HEK293 (cell line): ENCODE measurements at regions not wholly inside any gene's neighbourhood (a gene's known extent, or its start where the extent isn't known, plus 50 kb on each side); places are given as distances from the start of the nearest gene placed in this dataset.

ENCODE experiments used
- CTCF ChIA-PET: fragments of 350-600 bp; formaldehyde crosslinking; extraction: SDS; loops from one replicate; lab custom pipeline; 2021; ENCODE audit warnings: antibody characterized with exemption; lab: Yijun Ruan, JAX
- POLR2A ChIA-PET: fragments of 300-600 bp; formaldehyde crosslinking; extraction: SDS; loops from one replicate; lab custom pipeline; 2020; ENCODE audit warnings: antibody characterized with exemption, inconsistent platforms; lab: Yijun Ruan, JAX
- H3K27ac ChIP-seq: fragments of 200-500 bp; sonication (Bioruptor generic); 2 replicates; pipeline ENCODE4 v1.5.1; 2014; ENCODE audit warnings: low read depth, low read length, control low read depth, inconsistent platforms; ENCODE audit errors: extremely low read depth
- H3K36me3 ChIP-seq, 2 experiments: fragments of 200-500 bp in 1 of 2; sonication (Bioruptor generic) in 1 of 2; 1 replicate in 1 of 2; 2 replicates in 1 of 2; pipeline ENCODE4 v1.5.1; 2014 to 2017; ENCODE audit warnings: inconsistent platforms in 2 of 2, low read length in 2 of 2; ENCODE audit not compliant: control insufficient read depth in 2 of 2, insufficient read depth in 1 of 2
- H3K4me1 ChIP-seq: fragments of 200-500 bp; sonication (Bioruptor generic); 2 replicates; pipeline ENCODE4 v1.5.1; 2014; ENCODE audit warnings: mild to moderate bottlenecking, low read length, inconsistent platforms; ENCODE audit not compliant: control insufficient read depth, insufficient read depth
- H3K4me3 ChIP-seq: 2 replicates; pipeline ENCODE4 v1.5.1; 2011; ENCODE audit warnings: low read depth, mild to moderate bottlenecking, control low read depth, low read length, moderate library complexity
- H3K9me3 ChIP-seq: fragments of 200-500 bp; sonication (Bioruptor generic); 2 replicates; pipeline ENCODE4 v1.5.1; 2014; ENCODE audit warnings: low read depth, low read length, inconsistent platforms; ENCODE audit not compliant: control insufficient read depth, insufficient read depth
- KLF16 ChIP-seq: fragments of 450-650 bp; formaldehyde crosslinking; IDR thresholded peaks from 2 replicates; pipeline ENCODE4 v1.5.1; 2017; ENCODE audit warnings: missing biosample characterization, missing genetic modification characterization
- MEIS1 ChIP-seq: sonication (generic); formaldehyde crosslinking; IDR thresholded peaks from 2 replicates; pipeline ENCODE4 v1.8.1; 2022; ENCODE audit warnings: missing genetic modification reagents, mild to moderate bottlenecking, borderline replicate concordance
- MYNN ChIP-seq: fragments of 450-650 bp; formaldehyde crosslinking; IDR thresholded peaks from 2 replicates; pipeline ENCODE4 v1.5.1; 2016; ENCODE audit warnings: missing biosample characterization, missing genetic modification characterization, borderline replicate concordance
- OSR2 ChIP-seq: fragments of 450-650 bp; formaldehyde crosslinking; IDR thresholded peaks from 2 replicates; pipeline ENCODE4 v1.5.1; 2016; ENCODE audit warnings: missing biosample characterization, missing genetic modification characterization
- PRDM6 ChIP-seq: fragments of 450-650 bp; formaldehyde crosslinking; IDR thresholded peaks from 2 replicates; pipeline ENCODE4 v1.5.1; 2017; ENCODE audit warnings: missing biosample characterization, missing genetic modification characterization
- REPIN1 ChIP-seq: fragments of 450-650 bp; formaldehyde crosslinking; IDR thresholded peaks from 2 replicates; pipeline ENCODE4 v1.5.1; 2017; ENCODE audit warnings: missing biosample characterization, missing genetic modification characterization, low read depth
- SCRT1 ChIP-seq: fragments of 450-650 bp; formaldehyde crosslinking; IDR thresholded peaks from 2 replicates; pipeline ENCODE4 v1.5.1; 2016; ENCODE audit warnings: missing biosample characterization, missing genetic modification characterization, borderline replicate concordance
- WT1 ChIP-seq: fragments of 450-650 bp; formaldehyde crosslinking; IDR thresholded peaks from 2 replicates; pipeline ENCODE4 v1.5.1; 2016; ENCODE audit warnings: missing biosample characterization, missing genetic modification characterization
- ZBTB1 ChIP-seq: fragments of 450-650 bp; formaldehyde crosslinking; IDR thresholded peaks from 2 replicates; pipeline ENCODE4 v1.5.1; 2016; ENCODE audit warnings: missing biosample characterization, missing genetic modification characterization
- ZNF16 ChIP-seq: fragments of 450-650 bp; formaldehyde crosslinking; IDR thresholded peaks from 2 replicates; pipeline ENCODE4 v1.5.1; 2016; ENCODE audit warnings: low read depth, missing biosample characterization, missing genetic modification characterization
- ZNF175 ChIP-seq: fragments of 450-650 bp; formaldehyde crosslinking; IDR thresholded peaks from 2 replicates; pipeline ENCODE4 v1.5.1; 2016; ENCODE audit warnings: missing biosample characterization, missing genetic modification characterization
- ZNF266 ChIP-seq: fragments of 450-650 bp; formaldehyde crosslinking; IDR thresholded peaks from 2 replicates; pipeline ENCODE4 v1.5.1; 2016; ENCODE audit warnings: missing biosample characterization, missing genetic modification characterization, low read depth
- ZNF274 ChIP-seq, 2 experiments: fragments of 200-500 bp in 1 of 2; fragments of 450-650 bp in 1 of 2; sonication (Bioruptor generic) in 1 of 2; formaldehyde crosslinking in 1 of 2; IDR thresholded peaks; 2 replicates each; pipeline versions ENCODE4 v1.5.1 to v1.6.1; 2014 to 2016; ENCODE audit warnings: borderline replicate concordance in 1 of 2, inconsistent platforms in 1 of 2, low read length in 1 of 2, missing biosample characterization in 1 of 2, missing genetic modification characterization in 1 of 2
- ZNF280C ChIP-seq: fragments of 450-650 bp; formaldehyde crosslinking; IDR thresholded peaks from 2 replicates; pipeline ENCODE4 v1.5.1; 2016; ENCODE audit warnings: missing biosample characterization, missing genetic modification characterization
- ZNF350 ChIP-seq: fragments of 450-650 bp; formaldehyde crosslinking; IDR thresholded peaks from 2 replicates; pipeline ENCODE4 v1.5.0; 2017; ENCODE audit warnings: missing biosample characterization, mild to moderate bottlenecking, missing genetic modification characterization
- ZNF362 ChIP-seq: fragments of 450-650 bp; formaldehyde crosslinking; IDR thresholded peaks from 2 replicates; pipeline ENCODE4 v1.5.1; 2016; ENCODE audit warnings: missing biosample characterization, missing genetic modification characterization
- ZNF37A ChIP-seq: fragments of 450-650 bp; IDR thresholded peaks from 2 replicates; pipeline ENCODE4 v1.5.1; 2018; ENCODE audit warnings: missing biosample characterization, missing genetic modification characterization
- ZNF416 ChIP-seq: fragments of 450-650 bp; formaldehyde crosslinking; IDR thresholded peaks from 2 replicates; pipeline ENCODE4 v1.5.1; 2016; ENCODE audit warnings: missing biosample characterization, missing genetic modification characterization
- ZNF426 ChIP-seq: fragments of 450-650 bp; formaldehyde crosslinking; IDR thresholded peaks from 2 replicates; pipeline ENCODE4 v1.5.1; 2017; ENCODE audit warnings: missing biosample characterization, missing genetic modification characterization, mild to moderate bottlenecking, inconsistent platforms, moderate library complexity
- ZNF501 ChIP-seq: fragments of 450-650 bp; formaldehyde crosslinking; IDR thresholded peaks from 2 replicates; pipeline ENCODE4 v1.5.1; 2016; ENCODE audit warnings: missing biosample characterization, missing genetic modification characterization
- ZNF510 ChIP-seq: fragments of 450-650 bp; formaldehyde crosslinking; IDR thresholded peaks from 2 replicates; pipeline ENCODE4 v1.5.1; 2018; ENCODE audit warnings: mild to moderate bottlenecking, missing genetic modification characterization, missing biosample characterization; ENCODE audit not compliant: insufficient replicate concordance
- ZNF548 ChIP-seq: fragments of 450-650 bp; formaldehyde crosslinking; IDR thresholded peaks from 2 replicates; pipeline ENCODE4 v1.5.1; 2016; ENCODE audit warnings: missing biosample characterization, missing genetic modification characterization
- ZNF549 ChIP-seq: fragments of 450-650 bp; IDR thresholded peaks from 2 replicates; pipeline ENCODE4 v1.5.1; 2018; ENCODE audit warnings: missing biosample characterization, missing genetic modification characterization, mild to moderate bottlenecking, inconsistent platforms, moderate library complexity
- ZNF555 ChIP-seq: fragments of 450-650 bp; formaldehyde crosslinking; conservative IDR thresholded peaks from 2 replicates; pipeline ENCODE4 v1.5.1; 2017; ENCODE audit warnings: missing biosample characterization, mild to moderate bottlenecking, missing genetic modification characterization, inconsistent platforms
- ZNF585B ChIP-seq: fragments of 450-650 bp; formaldehyde crosslinking; IDR thresholded peaks from 2 replicates; pipeline ENCODE4 v1.5.1; 2016; ENCODE audit warnings: missing biosample characterization, missing genetic modification characterization
- ZNF600 ChIP-seq: fragments of 450-650 bp; formaldehyde crosslinking; IDR thresholded peaks from 2 replicates; pipeline ENCODE4 v1.5.1; 2016; ENCODE audit warnings: missing biosample characterization, missing genetic modification characterization
- ZNF621 ChIP-seq: fragments of 450-650 bp; formaldehyde crosslinking; IDR thresholded peaks from 2 replicates; pipeline ENCODE4 v1.5.1; 2017; ENCODE audit warnings: missing biosample characterization, missing genetic modification characterization
- ZNF677 ChIP-seq: fragments of 450-650 bp; IDR thresholded peaks from 2 replicates; pipeline ENCODE4 v1.5.0; 2018; ENCODE audit warnings: missing biosample characterization, mild to moderate bottlenecking, missing genetic modification characterization, moderate library complexity

- H3K4me3 ChIP-seq, result no peak overlapping the region
- CTCF ChIA-PET, result interaction anchor here (1.1 to 1.2 kb wide), 2 partner anchors 25 to 132 kb away, joined by 3 read pairs; no protein-coding TSS in a partner anchor
- POLR2A ChIA-PET, result interaction anchor here (1.1 kb wide), 1 partner anchor 127 kb away, joined by 4 read pairs; the partner anchor contains the start of gene MAP3K7
- H3K36me3 ChIP-seq, result no peaks in the 10 kb centered on the region
- H3K9me3 ChIP-seq, result no peaks in the 10 kb centered on the region
- no peaks in the 10 kb centered on the region; the same call in 1 of the 2 replicates for H3K4me1 ChIP-seq
- TF ChIP-seq SCRT1 (tag by site-specific recombination) (no peak), MYNN (tag by site-specific recombination) (no peak), ZNF677 (tag by site-specific recombination) (no peak), ZNF266 (no peak), ZNF274 (IDR thresholded peaks at IDR 0.05; ENCODE audit: low read length) (no peak), ZNF274 (tag by site-specific recombination; IDR thresholded peaks at IDR 0.05; ENCODE audit: borderline replicate concordance) (no peak), ZNF510 (no peak), ZNF600 (tag by site-specific recombination) (no peak), ZNF16 (no peak), ZNF585B (no peak), ZNF548 (tag by site-specific recombination) (no peak), KLF16 (tag by site-specific recombination) (no peak)
- H3K27ac ChIP-seq, result no peak overlapping the region
Observed at GRCh38 chr6:90714319-90714718, 127.4 kb upstream of the MAP3K7 start.

GRCh38 chr6:90712114-90712513 is 125.2 kb upstream of the MAP3K7 start:
- Histone ChIP-seq H3K36me3 (no peaks in the 10 kb centered on the region), H3K9me3 (no peaks in the 10 kb centered on the region), H3K4me1 (peaks cover 10% of the 10 kb centered on the region), H3K4me3 (no peak overlapping the region), H3K27ac (no peak overlapping the region)
- TF ChIP-seq OSR2 (tag by site-specific recombination) (no peak), ZNF549 (tag by site-specific recombination) (no peak), MYNN (tag by site-specific recombination) (no peak), ZNF416 (tag by site-specific recombination) (no peak), MEIS1 (CRISPR knock-in tag) (no peak), PRDM6 (tag by site-specific recombination) (no peak), ZBTB1 (tag by site-specific recombination) (no peak), REPIN1 (tag by site-specific recombination) (no peak), ZNF501 (tag by site-specific recombination) (no peak)
- CTCF ChIA-PET, result no interaction called here
- POLR2A ChIA-PET, result no interaction called here

GRCh38 chr6:90709431-90709996 is 122.6 kb upstream of the MAP3K7 start:
- Histone ChIP-seq H3K27ac (no peak overlapping the region), H3K9me3 (no peaks in the 10 kb centered on the region), H3K4me3 (no peak overlapping the region), H3K36me3 (no peaks in the 10 kb centered on the region), H3K4me1 (peaks cover 10% of the 10 kb centered on the region)
- ChIA-PET POLR2A (no interaction called here), CTCF (interaction anchor here (0.7 kb wide), 1 partner anchor 152 kb away, joined by 3 read pairs; no protein-coding TSS in a partner anchor)
- TF ChIP-seq ZNF175 (tag by site-specific recombination) (no peak), ZNF362 (tag by site-specific recombination) (no peak), ZNF621 (tag by site-specific recombination) (no peak), ZNF555 (no peak), MEIS1 (CRISPR knock-in tag) (no peak), ZNF37A (tag by site-specific recombination) (no peak), ZNF426 (no peak), ZNF280C (tag by site-specific recombination) (no peak), ZNF350 (tag by site-specific recombination) (no peak), WT1 (no peak)
- TF ChIP-seq, all 188 proteins: peak for 0
